ENCODE measurements at regions not wholly inside any gene's neighbourhood (a gene's known extent, or its start where the extent isn't known, plus 50 kb on each side); places are given as distances from the start of the nearest gene placed in this dataset.
A peak's percentile ranks its signal among the peaks of the same experiment; 100 is the strongest.

DNA sequence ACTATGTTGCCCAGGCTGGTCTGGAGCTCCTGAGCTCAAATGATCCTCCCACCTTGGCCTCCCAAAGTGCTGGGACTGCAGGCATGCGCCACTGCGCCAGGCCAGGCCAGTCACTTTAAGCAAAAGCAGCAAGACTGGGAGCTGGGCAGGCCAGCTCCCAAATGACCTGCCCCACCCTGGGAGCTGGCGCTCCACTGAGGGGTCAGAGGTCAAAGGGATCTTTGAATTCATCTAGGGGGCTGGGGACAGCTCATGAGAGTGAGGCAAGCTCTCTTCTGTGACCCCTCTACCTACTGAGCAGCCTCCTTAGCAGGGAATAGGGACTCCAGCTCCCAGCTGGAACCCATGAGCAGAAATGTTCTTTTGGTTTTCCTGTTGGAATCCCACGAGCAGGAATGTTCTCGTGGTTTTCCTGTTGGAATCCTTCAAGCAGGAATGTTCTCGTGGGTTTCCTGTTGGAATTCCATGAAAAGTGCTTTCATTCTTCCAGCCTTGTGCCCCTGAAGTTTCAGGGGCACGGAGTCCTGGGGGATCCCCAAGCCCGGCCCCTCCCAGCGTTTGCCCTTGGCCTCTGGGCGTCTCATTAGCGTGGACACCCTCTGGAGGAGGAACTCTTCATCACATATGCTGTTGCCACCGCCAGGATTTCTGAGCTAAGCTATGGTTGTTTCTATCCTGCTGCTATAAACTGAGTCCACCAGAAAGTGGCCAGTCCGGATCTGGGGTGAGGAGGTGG is 162.0 kb upstream of the HAAO start:
- DNase-seq (ENCODE audit: low read depth), result peak; percentile 37

DNA sequence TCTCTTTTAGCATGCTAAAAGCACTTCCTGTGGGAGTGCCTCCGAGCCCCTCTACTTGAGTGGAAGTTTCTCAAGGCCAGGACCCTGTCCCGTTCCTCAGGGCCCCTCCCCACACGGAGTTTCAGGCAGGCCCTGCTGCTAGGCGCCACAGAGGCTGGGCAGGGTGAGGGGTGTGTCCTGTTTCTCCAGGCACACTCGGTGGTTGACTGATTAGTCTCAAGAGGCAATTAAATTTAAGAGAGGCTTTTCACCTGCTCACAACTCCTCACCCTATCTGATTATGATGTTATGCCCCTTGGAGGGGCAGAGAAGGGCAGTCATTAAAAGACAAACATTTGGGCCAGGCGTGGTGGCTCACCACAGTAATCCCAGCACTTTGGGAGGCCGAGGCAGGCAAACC is 160.8 kb upstream of the HAAO start:
- DNase-seq (ENCODE audit: low read depth), result no peak

- DNase-seq (ENCODE audit: low read depth), result no peak
Observed at GRCh38 chr2:42951263-42951938, 159.0 kb upstream of the HAAO start.

DNA sequence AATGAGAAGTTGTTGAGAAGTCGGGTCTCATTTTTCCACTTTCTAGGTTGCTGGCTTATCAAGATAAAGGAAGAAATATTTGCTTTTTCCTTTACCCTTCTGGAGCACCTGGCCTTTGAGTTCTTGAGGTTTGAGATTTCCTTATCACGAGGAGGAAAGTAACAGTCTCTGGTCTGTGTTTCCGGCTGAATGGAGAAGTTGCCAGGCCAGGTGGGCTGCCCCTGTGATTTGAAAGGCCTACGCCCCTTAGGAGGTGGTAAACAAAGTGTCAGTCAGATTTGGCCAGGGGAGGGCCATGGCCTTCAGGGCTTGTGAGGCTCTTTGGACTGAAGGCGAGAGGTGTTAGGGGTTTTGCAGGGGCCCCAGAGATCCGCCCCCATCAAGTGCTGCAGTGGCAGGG is 156.7 kb upstream of the HAAO start:
- DNase-seq (ENCODE audit: low read depth), result no peak

GRCh38 chr2:42947809-42948600 is 155.6 kb upstream of the HAAO start:
- DNase-seq (ENCODE audit: low read depth), result no peak

- DNase-seq (ENCODE audit: low read depth), result peak; percentile 78
Observed at GRCh38 chr2:42944779-42945415, 152.5 kb upstream of the HAAO start.

DNA sequence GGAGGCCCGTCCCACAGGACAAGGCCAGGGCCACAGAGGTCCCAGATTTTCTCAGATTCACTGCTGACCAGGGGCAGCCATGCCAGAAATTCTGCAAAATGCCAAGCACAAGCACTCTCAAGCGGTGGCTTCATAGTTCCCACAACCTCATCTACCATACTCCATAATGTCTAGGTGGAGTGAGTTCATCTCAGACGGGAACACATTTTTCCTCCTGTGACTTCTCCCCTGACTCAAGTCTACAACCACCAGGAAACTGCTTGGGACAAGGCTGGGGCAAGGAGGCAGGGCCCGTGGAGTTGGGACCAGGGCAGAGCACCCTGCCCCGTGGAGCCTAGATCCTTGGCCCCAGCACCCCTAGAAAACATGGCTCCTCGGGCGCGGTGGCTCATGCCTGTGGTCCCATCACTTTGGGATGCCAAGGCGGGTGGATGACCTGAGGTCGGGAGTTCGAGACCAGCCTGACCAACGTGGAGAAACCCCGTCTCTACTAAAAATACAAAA is 150.7 kb upstream of the HAAO start:
- no peak for DNase-seq (ENCODE audit: low read depth)

DNA sequence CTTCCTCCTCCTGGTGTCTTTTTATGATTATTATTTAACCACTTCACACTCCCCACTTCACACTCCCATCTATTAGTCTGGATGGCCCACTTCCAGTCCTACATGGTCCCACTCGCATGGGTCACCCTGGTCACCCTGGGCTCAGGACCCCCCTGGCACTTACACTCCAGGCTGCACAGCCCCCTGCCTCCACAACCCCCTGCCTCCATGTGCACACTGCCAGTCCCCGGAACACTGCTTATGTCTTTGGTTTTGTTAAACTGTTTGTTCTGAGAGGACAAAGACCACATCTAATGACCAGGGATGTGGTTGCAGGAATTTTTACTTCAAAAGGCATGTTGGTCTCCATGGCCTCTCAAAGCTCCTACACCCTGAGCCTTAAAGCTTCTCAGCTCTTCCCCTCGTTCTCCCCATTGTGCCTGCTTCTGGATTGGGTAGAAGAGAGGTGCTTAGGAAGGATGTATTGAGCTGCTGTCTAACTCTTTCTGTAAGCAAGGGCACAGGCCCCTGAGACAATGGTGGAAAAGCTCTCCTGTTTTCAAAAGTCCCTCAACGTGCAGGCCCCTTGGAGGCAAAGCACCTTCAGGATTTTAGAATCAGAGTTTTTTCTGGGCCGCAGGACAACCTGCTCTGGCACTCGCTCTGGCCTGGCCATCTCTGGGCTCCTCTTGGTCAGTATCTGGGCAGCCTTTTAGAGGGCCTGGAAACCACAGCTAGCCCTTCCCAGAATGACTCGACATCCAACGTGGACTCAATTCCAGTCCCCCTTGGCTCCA is 150.0 kb upstream of the HAAO start:
- no peak for DNase-seq (ENCODE audit: low read depth)

GRCh38 chr2:42941633-42942176 is 149.3 kb upstream of the HAAO start:
- DNase-seq (ENCODE audit: low read depth), result no peak

- no peak for DNase-seq (ENCODE audit: low read depth)
Observed at GRCh38 chr2:42939411-42940206, 147.2 kb upstream of the HAAO start.

DNA sequence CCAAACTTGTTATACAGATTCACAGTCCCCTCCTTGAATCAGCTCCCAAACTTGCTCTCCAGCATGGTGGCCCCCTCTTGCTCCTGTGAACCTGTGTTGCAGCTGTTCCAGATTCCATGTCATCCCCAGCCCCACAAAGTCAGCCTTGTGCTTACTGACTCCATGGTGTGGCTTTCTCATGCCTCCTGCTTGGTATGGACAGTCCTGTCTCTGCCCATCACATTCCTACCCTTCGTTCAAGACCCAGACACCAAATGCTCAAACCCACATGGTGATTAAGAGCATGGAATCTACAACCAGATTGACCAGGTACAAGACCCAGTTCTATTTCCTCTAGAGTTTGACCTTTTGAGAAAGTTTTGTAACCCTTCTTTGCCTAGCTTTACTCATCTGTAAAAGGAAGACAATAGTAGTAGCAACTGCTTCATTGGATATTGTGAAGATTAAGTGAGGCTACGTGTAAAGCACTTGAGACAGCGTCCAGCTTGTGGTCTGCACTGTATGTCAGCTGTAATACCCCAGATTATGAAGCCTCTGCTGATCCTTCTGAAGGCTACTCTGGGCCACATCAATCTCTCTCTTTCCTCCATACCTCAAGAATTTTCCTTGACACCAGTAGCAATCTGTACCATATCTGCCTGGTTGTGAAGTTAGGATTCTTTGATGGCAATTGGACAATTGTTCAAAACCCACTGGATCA is 146.4 kb upstream of the HAAO start:
- no peak for DNase-seq (ENCODE audit: low read depth)

DNA sequence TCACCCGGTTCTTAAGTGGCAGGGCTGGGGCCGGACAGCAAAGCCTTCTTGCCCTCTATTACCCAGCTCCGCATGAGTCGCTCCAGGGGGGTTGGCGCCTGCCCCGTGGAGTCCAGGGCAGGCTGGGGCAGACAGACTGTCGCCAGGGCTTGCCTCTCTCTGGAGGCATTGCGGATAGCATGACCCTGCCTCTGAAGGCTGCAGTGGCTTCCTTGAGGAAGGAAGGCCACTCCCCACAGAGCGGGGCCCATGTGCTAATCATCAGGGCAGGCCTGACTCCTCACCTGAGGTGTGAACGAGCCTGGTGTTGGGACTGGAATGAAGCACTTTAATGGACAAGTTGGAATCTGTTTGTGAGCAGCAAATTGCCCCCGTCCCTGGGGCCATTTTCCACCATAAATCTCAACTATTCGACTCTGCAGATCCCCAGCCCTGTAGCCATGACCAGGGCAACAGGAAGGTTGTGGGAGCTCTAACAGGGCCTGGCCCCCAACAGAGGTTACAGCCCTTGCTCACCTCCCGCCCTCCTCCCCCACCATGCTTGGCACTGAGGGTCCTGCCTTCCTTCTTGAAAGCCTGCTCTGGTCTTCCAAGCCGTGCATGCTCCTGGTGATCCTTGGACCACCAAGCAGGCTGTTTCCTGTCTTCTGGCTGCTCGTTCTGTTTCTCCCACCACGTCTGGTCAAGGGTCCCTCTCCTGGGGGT is 144.9 kb upstream of the HAAO start:
- no peak for DNase-seq (ENCODE audit: low read depth)

GRCh38 chr2:42935692-42936671 is 143.6 kb upstream of the HAAO start:
- no peak for DNase-seq (ENCODE audit: low read depth)

GRCh38 chr2:42934580-42935186 is 142.3 kb upstream of the HAAO start:
- DNase-seq (ENCODE audit: low read depth), result no peak

GRCh38 chr2:42933824-42934254 is 141.5 kb upstream of the HAAO start:
- DNase-seq (ENCODE audit: low read depth), result no peak

DNA sequence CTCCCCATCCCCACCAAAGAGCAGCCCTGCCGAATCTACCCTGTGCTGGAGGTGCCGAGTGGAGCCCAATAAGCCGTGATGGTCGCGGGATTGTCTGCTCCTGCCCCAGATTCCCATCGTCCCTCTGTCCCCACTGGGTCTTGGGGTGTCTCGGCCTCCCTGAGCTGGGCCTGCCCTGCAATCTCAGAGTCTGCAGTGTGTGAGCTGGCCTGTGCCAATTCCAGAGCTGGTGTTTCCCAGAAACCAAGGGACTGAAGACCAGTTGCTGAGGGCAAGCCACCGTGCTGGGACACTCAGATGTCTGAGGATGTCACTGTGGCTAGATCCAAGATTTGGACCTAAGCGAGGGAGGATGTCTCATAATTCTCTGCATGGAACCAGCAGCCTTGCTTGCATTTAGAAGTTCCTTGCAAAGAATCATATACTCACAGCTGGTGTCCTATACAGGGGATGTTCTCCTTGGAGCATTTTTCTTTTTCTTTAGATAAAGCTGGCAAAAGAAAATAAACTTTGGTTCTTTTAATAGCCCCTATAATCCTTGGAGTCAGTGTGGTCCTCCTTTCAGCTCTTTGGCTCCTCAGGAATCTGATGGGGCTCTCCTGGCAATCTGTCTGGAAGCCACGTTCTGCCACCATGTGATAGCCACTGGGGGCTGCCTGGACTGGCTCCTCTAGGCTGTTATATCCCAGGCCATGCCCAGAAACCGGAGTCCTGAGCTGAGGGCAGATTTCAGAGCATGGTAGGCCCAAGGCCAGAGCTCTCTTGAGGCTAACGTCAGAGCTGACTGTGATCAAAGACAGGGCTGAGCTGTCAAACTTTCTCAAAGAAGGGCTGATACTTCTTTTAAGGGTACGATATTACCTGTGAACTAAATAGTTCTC is 140.1 kb upstream of the HAAO start:
- no peak for DNase-seq (ENCODE audit: low read depth)

Measured in ELR (cell line).